SK-N-SH treated with all-trans-retinoic acid at 6 μM for 48 hours (cell line): ENCODE measurements at regions not wholly inside any gene's neighbourhood (a gene's known extent, or its start where the extent isn't known, plus 50 kb on each side); places are given as distances from the start of the nearest gene placed in this dataset.

ENCODE experiments used
- ATAC-seq: fragments of 200-7000 bp; cut with Tn5 transposase; 3 replicates; pipeline ENCODE4 v1.9.1; 2020; ENCODE audit warnings: mild to moderate bottlenecking, moderate library complexity
- ARNTL ChIP-seq: fragments of 450-650 bp; formaldehyde crosslinking; IDR thresholded peaks from 2 replicates; pipeline ENCODE4 v1.5.0; 2020; ENCODE audit warnings: low read depth, mild to moderate bottlenecking, moderate library complexity, borderline replicate concordance
- BACH2 ChIP-seq: fragments of 250-450 bp; sonication (Bioruptor Pico); IDR thresholded peaks from 2 replicates; pipeline ENCODE4 v1.9.0; 2021; ENCODE audit warnings: mild to moderate bottlenecking, borderline replicate concordance
- CSDC2 ChIP-seq: fragments of 250-450 bp; sonication (Bioruptor Pico); IDR thresholded peaks from 2 replicates; pipeline ENCODE4 v1.5.0; 2020; ENCODE audit warnings: mild to moderate bottlenecking, moderate library complexity
- CSRNP3 ChIP-seq: fragments of 250-450 bp; sonication (Bioruptor Pico); IDR thresholded peaks from 2 replicates; pipeline ENCODE4 v1.5.1; 2021; ENCODE audit warnings: mild to moderate bottlenecking, moderate library complexity
- ESRRG ChIP-seq: fragments of 250-450 bp; sonication (Bioruptor Pico); IDR thresholded peaks from 2 replicates; pipeline ENCODE4 v1.6.1; 2021; ENCODE audit warnings: mild to moderate bottlenecking
- GLIS3 ChIP-seq: fragments of 250-450 bp; sonication (Bioruptor Pico); IDR thresholded peaks from 2 replicates; pipeline ENCODE4 v1.5.0; 2020; ENCODE audit warnings: mild to moderate bottlenecking, moderate library complexity
- ISL1 ChIP-seq: fragments of 250-450 bp; sonication (Bioruptor Pico); IDR thresholded peaks from 2 replicates; pipeline ENCODE4 v2.1.2; 2022; ENCODE audit warnings: mild to moderate bottlenecking, moderate library complexity
- OSR1 ChIP-seq: fragments of 250-450 bp; sonication (Bioruptor Pico); IDR thresholded peaks from 2 replicates; pipeline ENCODE4 v1.8.0; 2022; ENCODE audit warnings: moderate library complexity, mild to moderate bottlenecking, inconsistent platforms
- POU6F1 ChIP-seq: fragments of 250-450 bp; sonication (Bioruptor Pico); IDR thresholded peaks from 2 replicates; pipeline ENCODE4 v1.8.0; 2021; ENCODE audit warnings: low read depth, mild to moderate bottlenecking, moderate library complexity, borderline replicate concordance
- RARB ChIP-seq: fragments of 250-450 bp; sonication (Bioruptor Pico); IDR thresholded peaks from 2 replicates; pipeline ENCODE4 v1.8.0; 2021; ENCODE audit warnings: mild to moderate bottlenecking, moderate library complexity
- SNAI2 ChIP-seq: fragments of 250-450 bp; sonication (Bioruptor Pico); IDR thresholded peaks from 2 replicates; pipeline ENCODE4 v1.5.0; 2020; ENCODE audit warnings: mild to moderate bottlenecking, moderate library complexity
- TOX ChIP-seq: fragments of 250-450 bp; sonication (Bioruptor Pico); IDR thresholded peaks from 2 replicates; pipeline ENCODE4 v1.8.0; 2021; ENCODE audit warnings: mild to moderate bottlenecking, moderate library complexity, borderline replicate concordance
- ZFP3 ChIP-seq: fragments of 250-450 bp; sonication (Bioruptor Pico); IDR thresholded peaks from 2 replicates; pipeline ENCODE4 v1.5.0; 2020; ENCODE audit warnings: mild to moderate bottlenecking, moderate library complexity
- ZFP30 ChIP-seq: fragments of 450-650 bp; formaldehyde crosslinking; IDR thresholded peaks from 2 replicates; pipeline ENCODE4 v1.5.0; 2022; ENCODE audit warnings: mild to moderate bottlenecking, moderate library complexity
- ZNF565 ChIP-seq: fragments of 450-650 bp; formaldehyde crosslinking; conservative IDR thresholded peaks from 2 replicates; pipeline ENCODE4 v1.5.0; 2020; ENCODE audit warnings: low read depth, mild to moderate bottlenecking, moderate library complexity
- ZNF70 ChIP-seq: fragments of 450-650 bp; formaldehyde crosslinking; IDR thresholded peaks from 2 replicates; pipeline ENCODE4 v1.5.0; 2020; ENCODE audit warnings: mild to moderate bottlenecking, moderate library complexity
- ZNF8 ChIP-seq: fragments of 450-650 bp; formaldehyde crosslinking; IDR thresholded peaks from 2 replicates; pipeline ENCODE4 v1.5.0; 2020; ENCODE audit warnings: mild to moderate bottlenecking, moderate library complexity
- TF ChIP-seq, protein P1 (sequence below): fragments of 250-450 bp; sonication (Bioruptor Pico); IDR thresholded peaks from 2 replicates; pipeline ENCODE4 v1.5.0; 2020; ENCODE audit warnings: mild to moderate bottlenecking, moderate library complexity
- TF ChIP-seq, protein P2 (sequence below): fragments of 250-450 bp; sonication (Bioruptor Pico); IDR thresholded peaks from 2 replicates; pipeline ENCODE4 v1.5.1; 2020; ENCODE audit warnings: low read depth, mild to moderate bottlenecking, moderate library complexity

GRCh38 chr2:204354442-204354856, 190.8 kb upstream of the PARD3B start:
- no peak for ATAC-seq

DNA sequence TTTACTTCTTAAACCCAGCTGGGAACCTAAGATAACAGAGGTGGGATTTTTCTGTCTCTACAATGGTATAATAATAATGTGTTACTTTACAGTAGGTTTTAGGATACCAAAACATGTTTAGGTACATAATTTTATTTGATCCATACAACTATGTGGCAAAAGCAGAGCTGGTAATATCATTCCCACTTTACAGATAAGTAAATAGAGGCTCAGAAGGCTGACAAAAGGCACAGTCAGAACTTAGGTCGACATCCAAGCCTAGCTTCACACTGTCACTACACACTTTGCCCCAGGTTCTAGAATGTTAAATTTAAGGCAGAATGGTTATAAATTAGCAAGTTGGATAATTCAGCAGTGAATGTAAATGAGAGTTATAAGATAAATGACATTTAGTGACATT, 189.6 kb upstream of the PARD3B start:
- TF ChIP-seq ZNF565 (CRISPR knock-in tag) = no peak
- TF ChIP-seq RARB (CRISPR knock-in tag) = no peak
- TF ChIP-seq BACH2 = no peak
- no peak for TF ChIP-seq ZFP30 (CRISPR knock-in tag)
- TF ChIP-seq TOX (CRISPR knock-in tag) = no peak
- TF ChIP-seq CSRNP3 = no peak
- no peak for TF ChIP-seq ESRRG (CRISPR knock-in tag)
- no peak for TF ChIP-seq CSDC2 (CRISPR knock-in tag)
- TF ChIP-seq, protein P1, sequence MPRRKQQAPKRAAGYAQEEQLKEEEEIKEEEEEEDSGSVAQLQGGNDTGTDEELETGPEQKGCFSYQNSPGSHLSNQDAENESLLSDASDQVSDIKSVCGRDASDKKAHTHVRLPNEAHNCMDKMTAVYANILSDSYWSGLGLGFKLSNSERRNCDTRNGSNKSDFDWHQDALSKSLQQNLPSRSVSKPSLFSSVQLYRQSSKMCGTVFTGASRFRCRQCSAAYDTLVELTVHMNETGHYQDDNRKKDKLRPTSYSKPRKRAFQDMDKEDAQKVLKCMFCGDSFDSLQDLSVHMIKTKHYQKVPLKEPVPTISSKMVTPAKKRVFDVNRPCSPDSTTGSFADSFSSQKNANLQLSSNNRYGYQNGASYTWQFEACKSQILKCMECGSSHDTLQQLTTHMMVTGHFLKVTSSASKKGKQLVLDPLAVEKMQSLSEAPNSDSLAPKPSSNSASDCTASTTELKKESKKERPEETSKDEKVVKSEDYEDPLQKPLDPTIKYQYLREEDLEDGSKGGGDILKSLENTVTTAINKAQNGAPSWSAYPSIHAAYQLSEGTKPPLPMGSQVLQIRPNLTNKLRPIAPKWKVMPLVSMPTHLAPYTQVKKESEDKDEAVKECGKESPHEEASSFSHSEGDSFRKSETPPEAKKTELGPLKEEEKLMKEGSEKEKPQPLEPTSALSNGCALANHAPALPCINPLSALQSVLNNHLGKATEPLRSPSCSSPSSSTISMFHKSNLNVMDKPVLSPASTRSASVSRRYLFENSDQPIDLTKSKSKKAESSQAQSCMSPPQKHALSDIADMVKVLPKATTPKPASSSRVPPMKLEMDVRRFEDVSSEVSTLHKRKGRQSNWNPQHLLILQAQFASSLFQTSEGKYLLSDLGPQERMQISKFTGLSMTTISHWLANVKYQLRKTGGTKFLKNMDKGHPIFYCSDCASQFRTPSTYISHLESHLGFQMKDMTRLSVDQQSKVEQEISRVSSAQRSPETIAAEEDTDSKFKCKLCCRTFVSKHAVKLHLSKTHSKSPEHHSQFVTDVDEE (CRISPR knock-in tag) = no peak
- TF ChIP-seq, protein P2, sequence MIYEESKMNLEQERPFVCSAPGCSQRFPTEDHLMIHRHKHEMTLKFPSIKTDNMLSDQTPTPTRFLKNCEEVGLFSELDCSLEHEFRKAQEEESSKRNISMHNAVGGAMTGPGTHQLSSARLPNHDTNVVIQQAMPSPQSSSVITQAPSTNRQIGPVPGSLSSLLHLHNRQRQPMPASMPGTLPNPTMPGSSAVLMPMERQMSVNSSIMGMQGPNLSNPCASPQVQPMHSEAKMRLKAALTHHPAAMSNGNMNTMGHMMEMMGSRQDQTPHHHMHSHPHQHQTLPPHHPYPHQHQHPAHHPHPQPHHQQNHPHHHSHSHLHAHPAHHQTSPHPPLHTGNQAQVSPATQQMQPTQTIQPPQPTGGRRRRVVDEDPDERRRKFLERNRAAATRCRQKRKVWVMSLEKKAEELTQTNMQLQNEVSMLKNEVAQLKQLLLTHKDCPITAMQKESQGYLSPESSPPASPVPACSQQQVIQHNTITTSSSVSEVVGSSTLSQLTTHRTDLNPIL (CRISPR knock-in tag) = no peak
- TF ChIP-seq ZNF8 (CRISPR knock-in tag) = no peak
- no peak for TF ChIP-seq SNAI2 (CRISPR knock-in tag)
- TF ChIP-seq ZNF70 = no peak
- no peak for TF ChIP-seq GLIS3
- no peak for TF ChIP-seq ISL1 (CRISPR knock-in tag)
- no peak for TF ChIP-seq ZFP3 (CRISPR knock-in tag)
- no peak for TF ChIP-seq POU6F1 (CRISPR knock-in tag)
- ATAC-seq = no peak

More at GRCh38 chr2:204354442-204354856, 190.8 kb upstream of the PARD3B start:
- no peak for TF ChIP-seq ZFP30 (CRISPR knock-in tag)
- TF ChIP-seq, protein P2 (CRISPR knock-in tag) = no peak
- TF ChIP-seq ZFP3 (CRISPR knock-in tag) = no peak
- TF ChIP-seq CSRNP3 = no peak
- TF ChIP-seq ESRRG (CRISPR knock-in tag) = no peak
- no peak for TF ChIP-seq GLIS3
- TF ChIP-seq CSDC2 (CRISPR knock-in tag) = no peak
- no peak for TF ChIP-seq TOX (CRISPR knock-in tag)
- no peak for TF ChIP-seq ARNTL (CRISPR knock-in tag)
- no peak for TF ChIP-seq OSR1 (CRISPR knock-in tag)
- no peak for TF ChIP-seq POU6F1 (CRISPR knock-in tag)
- TF ChIP-seq ZNF8 (CRISPR knock-in tag) = no peak
